ENCODE measurements at regions not wholly inside any gene's neighbourhood (a gene's known extent, or its start where the extent isn't known, plus 50 kb on each side); places are given as distances from the start of the nearest gene placed in this dataset.

GRCh38 chr20:40144581-40144980 lies 544.5 kb downstream of the MAFB start:
- no peak for DNase-seq

- no peak for DNase-seq
Measured at GRCh38 chr20:40134176-40134575, 554.9 kb downstream of the MAFB start.

- DNase-seq: no peak
Measured at GRCh38 chr20:40120827-40121226, 568.2 kb downstream of the MAFB start.

GRCh38 chr20:40111282-40111681 lies 577.8 kb downstream of the MAFB start:
- DNase-seq: no peak

GRCh38 chr20:40110311-40110831 lies 578.7 kb downstream of the MAFB start:
- DNase-seq: no peak

- DNase-seq: no peak
Measured at GRCh38 chr20:40109136-40109535, 579.9 kb downstream of the MAFB start.

- DNase-seq: no peak
Measured at GRCh38 chr20:40108321-40108720, 580.7 kb downstream of the MAFB start.

- DNase-seq: no peak
Measured at GRCh38 chr20:40104959-40105358, 584.1 kb downstream of the MAFB start.

- DNase-seq: no peak
Measured at GRCh38 chr20:40103420-40103819, 585.6 kb downstream of the MAFB start.

GRCh38 chr20:40101560-40101959 lies 587.5 kb downstream of the MAFB start:
- DNase-seq: no peak

- DNase-seq: no peak
Measured at GRCh38 chr20:40100261-40100660, 588.8 kb downstream of the MAFB start.

- no peak for DNase-seq
Measured at GRCh38 chr20:40090236-40090635, 598.8 kb downstream of the MAFB start.

- no peak for DNase-seq
Measured at GRCh38 chr20:40087496-40087895, 601.5 kb downstream of the MAFB start.

- DNase-seq: no peak
Measured at GRCh38 chr20:40085513-40085912, 603.5 kb downstream of the MAFB start.

- DNase-seq: no peak
Measured at GRCh38 chr20:40082436-40082835, 606.6 kb downstream of the MAFB start.

GRCh38 chr20:40081653-40082052 lies 607.4 kb downstream of the MAFB start:
- no peak for DNase-seq

- no peak for DNase-seq
Measured at GRCh38 chr20:40080041-40080652, 608.9 kb downstream of the MAFB start.

- DNase-seq: no peak
Measured at GRCh38 chr20:40073535-40074111, 615.4 kb downstream of the MAFB start.

GRCh38 chr20:40072907-40073306 lies 616.1 kb downstream of the MAFB start:
- DNase-seq: no peak

- DNase-seq: no peak
Measured at GRCh38 chr20:40056171-40056570, 632.9 kb downstream of the MAFB start.

GRCh38 chr20:40055711-40056110 lies 633.3 kb downstream of the MAFB start:
- no peak for DNase-seq

GRCh38 chr20:40054311-40054710 lies 634.7 kb downstream of the MAFB start:
- DNase-seq: no peak

GRCh38 chr20:40050596-40050995 lies 638.4 kb downstream of the MAFB start:
- no peak for DNase-seq

- DNase-seq: no peak
Measured at GRCh38 chr20:40049854-40050253, 639.2 kb downstream of the MAFB start.

- DNase-seq: no peak
Measured at GRCh38 chr20:40046703-40047102, 642.3 kb downstream of the MAFB start.
